Keratinocyte (primary cell): ENCODE measurements at regions not wholly inside any gene's neighbourhood (a gene's known extent, or its start where the extent isn't known, plus 50 kb on each side); places are given as distances from the start of the nearest gene placed in this dataset.

Experiments used
- DNase-seq: peaks from one replicate; pipeline ENCODE4 v3.0.0-alpha.2; 2011; ENCODE audit warnings: low read depth, missing footprints, low spot score
- FAIRE-seq: peaks from 2 replicates; lab custom pipeline; 2011; peaks lifted over from hg19 to GRCh38; lab: Jason Lieb, UNC
- H2AFZ ChIP-seq: 2 replicates; pipeline ENCODE4 v1.6.0; 2012; ENCODE audit warnings: low read length, control low read depth, inconsistent platforms; ENCODE audit not compliant: control insufficient read depth
- H3K27ac ChIP-seq: 2 replicates; pipeline ENCODE4 v1.5.1; 2011; ENCODE audit warnings: low read length; ENCODE audit not compliant: control insufficient read depth, insufficient read depth
- H3K27me3 ChIP-seq: 3 replicates; pipeline ENCODE4 v1.6.0; 2011; ENCODE audit warnings: low read length; ENCODE audit not compliant: control insufficient read depth, insufficient read depth; ENCODE audit errors: extremely low read depth
- H3K36me3 ChIP-seq, 2 experiments: 2 replicates in 1 of 2; 3 replicates in 1 of 2; pipeline ENCODE4 v1.5.1; 2011; ENCODE audit warnings: low read length in 2 of 2, mild to moderate bottlenecking in 1 of 2; ENCODE audit not compliant: control insufficient read depth in 2 of 2, insufficient read depth in 2 of 2; ENCODE audit errors: extremely low read depth in 1 of 2
- H3K4me1 ChIP-seq: 3 replicates; pipeline ENCODE4 v1.5.1; 2011; ENCODE audit warnings: low read length; ENCODE audit not compliant: control insufficient read depth, insufficient read depth; ENCODE audit errors: extremely low read depth
- H3K4me2 ChIP-seq: 3 replicates; pipeline ENCODE4 v1.6.0; 2011; ENCODE audit warnings: low read depth, low read length; ENCODE audit not compliant: control insufficient read depth, insufficient read depth; ENCODE audit errors: extremely low read depth
- H3K4me3 ChIP-seq, 3 experiments: fragments of 200-600 bp in 1 of 3; sonication (generic) in 1 of 3; 2 replicates in 2 of 3; 3 replicates in 1 of 3; pipeline ENCODE4 v1.5.1; 2011 to 2016; ENCODE audit warnings: low read length in 3 of 3, mild to moderate bottlenecking in 3 of 3, control low read depth in 2 of 3, inconsistent platforms in 1 of 3, low read depth in 1 of 3, mixed read lengths in 1 of 3, mixed run types in 1 of 3, moderate library complexity in 1 of 3; ENCODE audit not compliant: control insufficient read depth in 2 of 3, insufficient read depth in 2 of 3; ENCODE audit errors: extremely low read depth in 1 of 3
- H3K79me2 ChIP-seq: 2 replicates; pipeline ENCODE4 v1.6.0; 2012; ENCODE audit warnings: low read length; ENCODE audit not compliant: control insufficient read depth, insufficient read depth
- H3K9ac ChIP-seq: 3 replicates; pipeline ENCODE4 v1.6.0; 2011; ENCODE audit warnings: low read length; ENCODE audit not compliant: control insufficient read depth, insufficient read depth; ENCODE audit errors: extremely low read depth
- H3K9me1 ChIP-seq: 3 replicates; pipeline ENCODE4 v1.6.0; 2011; ENCODE audit warnings: low read length; ENCODE audit not compliant: control insufficient read depth, insufficient read depth; ENCODE audit errors: extremely low read depth
- H3K9me3 ChIP-seq: 2 replicates; pipeline ENCODE4 v1.5.1; 2012; ENCODE audit warnings: low read depth, low read length; ENCODE audit not compliant: control insufficient read depth
- H4K20me1 ChIP-seq: 3 replicates; pipeline ENCODE4 v1.6.0; 2011; ENCODE audit warnings: low read length; ENCODE audit not compliant: control insufficient read depth, insufficient read depth; ENCODE audit errors: extremely low read depth
- EZH2 ChIP-seq: IDR thresholded peaks from one replicate; pipeline ENCODE4 v1.6.1; 2012; ENCODE audit warnings: inconsistent platforms, mild to moderate bottlenecking, low read length, moderate library complexity
- dilution Hi-C: fragments of 300-500 bp; cut with MboI; formaldehyde crosslinking; loops from one replicate; pipeline ENCODE4 v1.7.0; 2020; ENCODE audit warnings: low sequenced_read_pairs; ENCODE audit not compliant: extremely low pct_ligation_motif_present
- TF ChIP-seq, protein P1 (sequence below), 3 experiments: IDR thresholded peaks in 1 of 3; conservative IDR thresholded peaks in 1 of 3; optimal IDR thresholded peaks in 1 of 3; 2 replicates in 2 of 3; 3 replicates in 1 of 3; pipeline versions ENCODE3 to v1.5.1; 2011; ENCODE audit warnings: low read length in 3 of 3, mild to moderate bottlenecking in 3 of 3, moderate library complexity in 2 of 3, control low read depth in 1 of 3, inconsistent platforms in 1 of 3; ENCODE audit not compliant: insufficient read depth in 2 of 3; ENCODE audit errors: extremely low read depth in 1 of 3

DNA sequence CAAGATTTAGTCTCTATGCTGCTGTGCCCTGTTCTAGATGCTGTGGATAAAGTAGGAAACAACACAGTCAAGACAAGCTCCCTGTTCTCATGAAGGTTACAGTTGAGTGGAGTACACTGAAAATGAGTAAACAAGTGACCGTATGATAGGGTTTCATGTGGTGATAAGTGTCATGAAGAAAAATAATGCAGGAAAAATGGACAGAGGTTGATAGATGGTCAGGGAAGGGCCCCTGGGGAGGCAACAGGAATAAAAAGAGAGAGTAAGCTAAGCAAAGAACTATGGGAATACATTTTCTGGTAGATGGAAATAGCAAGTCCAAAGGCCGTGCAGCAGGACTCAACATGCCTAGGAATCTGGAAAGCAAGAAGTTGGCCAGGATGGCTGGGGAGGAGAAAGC, 394.0 kb downstream of the DTHD1 start:
- no peaks in the 10 kb centered on the region for H3K79me2 ChIP-seq
- no peaks in the 10 kb centered on the region for H3K9me3 ChIP-seq
- no peaks in the 10 kb centered on the region for H4K20me1 ChIP-seq
- H3K9ac ChIP-seq: no peak overlapping the region
- no peak for FAIRE-seq
- DNase-seq: no peak
- H3K9me1 ChIP-seq: no peaks in the 10 kb centered on the region
- no peak overlapping the region for H3K27ac ChIP-seq
- dilution Hi-C loops: no loop called here
- no peaks in the 10 kb centered on the region for H3K36me3 ChIP-seq
- H3K27me3 ChIP-seq: no peaks in the 10 kb centered on the region
- H3K4me3 ChIP-seq: no peak overlapping the region
- no peak overlapping the region for H3K4me2 ChIP-seq
- no peak overlapping the region for H2AFZ ChIP-seq
- H3K4me1 ChIP-seq: peaks cover 17% of the 10 kb centered on the region
- TF ChIP-seq, protein P1, sequence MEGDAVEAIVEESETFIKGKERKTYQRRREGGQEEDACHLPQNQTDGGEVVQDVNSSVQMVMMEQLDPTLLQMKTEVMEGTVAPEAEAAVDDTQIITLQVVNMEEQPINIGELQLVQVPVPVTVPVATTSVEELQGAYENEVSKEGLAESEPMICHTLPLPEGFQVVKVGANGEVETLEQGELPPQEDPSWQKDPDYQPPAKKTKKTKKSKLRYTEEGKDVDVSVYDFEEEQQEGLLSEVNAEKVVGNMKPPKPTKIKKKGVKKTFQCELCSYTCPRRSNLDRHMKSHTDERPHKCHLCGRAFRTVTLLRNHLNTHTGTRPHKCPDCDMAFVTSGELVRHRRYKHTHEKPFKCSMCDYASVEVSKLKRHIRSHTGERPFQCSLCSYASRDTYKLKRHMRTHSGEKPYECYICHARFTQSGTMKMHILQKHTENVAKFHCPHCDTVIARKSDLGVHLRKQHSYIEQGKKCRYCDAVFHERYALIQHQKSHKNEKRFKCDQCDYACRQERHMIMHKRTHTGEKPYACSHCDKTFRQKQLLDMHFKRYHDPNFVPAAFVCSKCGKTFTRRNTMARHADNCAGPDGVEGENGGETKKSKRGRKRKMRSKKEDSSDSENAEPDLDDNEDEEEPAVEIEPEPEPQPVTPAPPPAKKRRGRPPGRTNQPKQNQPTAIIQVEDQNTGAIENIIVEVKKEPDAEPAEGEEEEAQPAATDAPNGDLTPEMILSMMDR (optimal IDR thresholded peaks at IDR 0.05 in 1 of 3, IDR thresholded peaks at IDR 0.05 in 1 of 3, conservative IDR thresholded peaks at IDR 0.05 in 1 of 3; ENCODE audit: extremely low read depth in 1 of 3, insufficient read depth in 2 of 3, low read length in 3 of 3): no peak
- TF ChIP-seq EZH2: no peak

DNA sequence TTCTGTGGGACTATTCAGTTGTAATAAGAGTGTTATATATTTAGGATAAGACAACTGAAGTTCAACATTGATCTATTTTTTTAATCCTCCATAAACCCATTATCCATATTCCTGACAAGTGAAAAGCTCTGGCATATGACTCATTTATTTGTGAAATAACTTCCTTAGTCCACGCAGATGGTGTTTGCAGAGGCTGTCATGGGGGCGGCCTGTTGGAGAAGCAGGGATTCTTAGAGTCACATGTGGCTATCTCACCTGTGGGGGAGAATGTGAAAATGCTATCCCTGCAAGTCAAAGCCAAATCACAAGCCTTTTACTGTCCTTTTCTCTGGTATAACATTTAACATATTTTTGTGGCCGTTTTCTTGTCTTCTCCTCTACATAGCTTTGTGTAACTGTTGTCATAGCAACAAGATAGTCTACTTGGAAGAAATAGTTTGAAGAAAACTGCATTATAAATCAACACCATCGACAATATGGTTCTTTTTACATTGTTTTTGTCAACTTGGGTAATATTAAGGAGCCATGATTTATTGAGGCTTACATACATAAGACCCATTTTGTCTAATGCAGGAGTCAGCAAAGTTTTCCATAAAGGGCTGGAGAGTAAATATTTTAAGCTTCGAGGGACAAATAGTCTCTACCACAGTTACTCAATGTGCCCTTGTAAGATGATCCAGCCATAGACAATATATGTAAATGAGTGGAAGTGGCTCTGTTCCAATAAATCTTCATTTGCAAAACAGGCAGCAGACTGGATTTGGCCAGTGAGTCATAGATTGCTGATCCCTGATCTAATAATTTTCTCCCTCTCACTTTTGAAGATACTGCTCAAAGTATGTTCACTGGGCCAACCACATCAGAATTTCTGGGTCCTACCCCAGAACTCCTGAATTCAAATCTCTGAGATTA, 395.0 kb downstream of the DTHD1 start:
- Histone ChIP-seq H3K9me3 (no peaks in the 10 kb centered on the region), H3K4me2 (no peak overlapping the region), H3K36me3 (no peaks in the 10 kb centered on the region), H3K79me2 (no peaks in the 10 kb centered on the region), H3K9ac (no peak overlapping the region), H3K27ac (no peak overlapping the region), H3K9me1 (no peaks in the 10 kb centered on the region), H3K4me1 (peaks cover 17% of the 10 kb centered on the region), H4K20me1 (no peaks in the 10 kb centered on the region), H3K27me3 (no peaks in the 10 kb centered on the region), H2AFZ (no peak overlapping the region), H3K4me3 (no peak overlapping the region)
- no peak for FAIRE-seq
- DNase-seq: no peak
- TF ChIP-seq, protein P1 (optimal IDR thresholded peaks at IDR 0.05 in 1 of 3, IDR thresholded peaks at IDR 0.05 in 1 of 3, conservative IDR thresholded peaks at IDR 0.05 in 1 of 3; ENCODE audit: extremely low read depth in 1 of 3, insufficient read depth in 2 of 3, low read length in 3 of 3): no peak
- no peak for TF ChIP-seq EZH2
- dilution Hi-C loops: no loop called here
